HG03520 (cell line): ENCODE measurements at regions not wholly inside any gene's neighbourhood (a gene's known extent, or its start where the extent isn't known, plus 50 kb on each side); places are given as distances from the start of the nearest gene placed in this dataset.
A peak's percentile ranks its signal among the peaks of the same experiment; 100 is the strongest.

ENCODE experiments used
- ATAC-seq: cut with Tn5 transposase; IDR thresholded peaks from one replicate; pipeline ENCODE4 v1.9.1; 2021; ENCODE audit warnings: mild to moderate bottlenecking, moderate library complexity; ENCODE audit not compliant: unreplicated experiment

GRCh38 chr1:81237473-81238089 lies 563.2 kb upstream of the ADGRL2 start:
- no peak for ATAC-seq

GRCh38 chr1:81234237-81234636 lies 566.5 kb upstream of the ADGRL2 start:
- no peak for ATAC-seq

- ATAC-seq: no peak
Measured at GRCh38 chr1:81233591-81233990, 567.1 kb upstream of the ADGRL2 start.

- no peak for ATAC-seq
Measured at GRCh38 chr1:81232420-81232819, 568.3 kb upstream of the ADGRL2 start.

- no peak for ATAC-seq
Measured at GRCh38 chr1:81231729-81232038, 569.0 kb upstream of the ADGRL2 start.

GRCh38 chr1:81230983-81231728 lies 569.6 kb upstream of the ADGRL2 start:
- no peak for ATAC-seq

- no peak for ATAC-seq
Measured at GRCh38 chr1:81228926-81229325, 571.8 kb upstream of the ADGRL2 start.

GRCh38 chr1:81226603-81226928 lies 574.2 kb upstream of the ADGRL2 start:
- no peak for ATAC-seq

- ATAC-seq: peak; percentile 91
Measured at GRCh38 chr1:81225789-81226602, 574.7 kb upstream of the ADGRL2 start.

GRCh38 chr1:81224222-81224621 lies 576.5 kb upstream of the ADGRL2 start:
- no peak for ATAC-seq

- ATAC-seq: no peak
Measured at GRCh38 chr1:81221564-81221963, 579.2 kb upstream of the ADGRL2 start.

- ATAC-seq: no peak
Measured at GRCh38 chr1:81220614-81221071, 580.1 kb upstream of the ADGRL2 start.

GRCh38 chr1:81217058-81217457 lies 583.7 kb upstream of the ADGRL2 start:
- ATAC-seq: no peak

GRCh38 chr1:81213279-81213678 lies 587.5 kb upstream of the ADGRL2 start:
- ATAC-seq: no peak

- ATAC-seq: no peak
Measured at GRCh38 chr1:81209461-81209860, 591.3 kb upstream of the ADGRL2 start.

GRCh38 chr1:81208441-81208840 lies 592.3 kb upstream of the ADGRL2 start:
- ATAC-seq: no peak

GRCh38 chr1:81205956-81206355 lies 594.8 kb upstream of the ADGRL2 start:
- ATAC-seq: no peak

GRCh38 chr1:81201779-81202178 lies 599.0 kb upstream of the ADGRL2 start:
- no peak for ATAC-seq

- no peak for ATAC-seq
Measured at GRCh38 chr1:81197591-81197990, 603.1 kb upstream of the ADGRL2 start.

GRCh38 chr1:81192647-81193642 lies 607.8 kb upstream of the ADGRL2 start:
- no peak for ATAC-seq

GRCh38 chr1:81190003-81190402 lies 610.7 kb upstream of the ADGRL2 start:
- ATAC-seq: no peak
